Astrocyte of the spinal cord (primary cell): ENCODE measurements at regions not wholly inside any gene's neighbourhood (a gene's known extent, or its start where the extent isn't known, plus 50 kb on each side); places are given as distances from the start of the nearest gene placed in this dataset.
"Not testable (repeated sequence)": the region's sequence is repeated elsewhere in the genome, so short reads cannot be mapped to it uniquely, and the experiment has no call there.

Experiments
- DNase-seq: peaks from one replicate; pipeline ENCODE4 v3.0.0; 2011; ENCODE audit warnings: low read depth, low spot score
- H3K4me3 ChIP-seq: 2 replicates; pipeline ENCODE4 v1.5.1; 2011; ENCODE audit warnings: low read depth, mild to moderate bottlenecking, low read length, moderate library complexity
- CTCF ChIP-seq: IDR thresholded peaks from 2 replicates; pipeline ENCODE4 v1.5.1; 2012; ENCODE audit warnings: low read depth, mild to moderate bottlenecking, low read length, inconsistent platforms
- in situ Hi-C: cut with HindIII; loops from 2 replicates; pipeline ENCODE4 v1.10.0; 2017; ENCODE audit warnings: low sequenced_read_pairs

DNA sequence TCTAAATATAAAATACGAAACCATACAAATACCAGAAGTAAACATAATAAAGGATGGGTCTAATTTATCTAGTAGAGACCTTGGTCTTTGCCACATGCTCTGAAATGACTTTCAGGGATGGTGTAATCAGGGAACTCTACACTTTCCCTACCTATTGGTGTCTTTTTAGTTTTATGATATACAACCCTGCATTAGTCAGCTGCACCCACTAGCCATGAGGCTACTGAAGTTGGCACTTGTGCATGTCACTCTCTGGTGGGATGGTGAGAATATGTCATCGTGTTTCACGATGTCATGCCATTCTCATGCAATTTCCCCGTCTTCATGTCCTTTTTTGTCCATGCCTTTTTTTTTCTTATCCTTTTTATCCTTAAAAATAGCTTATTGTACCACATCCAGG, 234.9 kb upstream of the ACTBL2 start:
- DNase-seq = no peak
- H3K4me3 ChIP-seq = no peak overlapping the region
- TF ChIP-seq CTCF = no peak
- in situ Hi-C loops = no loop called here

DNA sequence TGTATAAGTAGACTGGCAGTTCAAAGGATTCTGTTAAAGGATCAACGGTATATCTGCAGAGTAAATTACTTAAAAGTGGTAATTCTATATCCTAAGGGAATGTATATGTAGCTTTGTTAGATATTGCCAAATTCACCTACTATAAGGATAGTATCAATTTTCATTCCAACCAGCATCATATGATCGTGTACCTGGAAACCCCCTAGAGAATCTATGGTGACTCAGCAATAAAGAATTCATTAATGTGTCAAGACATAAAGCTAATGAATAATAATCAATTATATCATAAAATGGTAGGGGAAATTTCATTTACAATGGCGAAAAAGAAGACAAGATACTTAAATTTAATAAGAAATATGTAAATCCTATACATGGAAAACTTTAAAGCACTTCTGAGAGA, 234.1 kb upstream of the ACTBL2 start:
- TF ChIP-seq CTCF = no peak
- in situ Hi-C loops = no loop called here

GRCh38 chr5:57715296-57715695, 232.7 kb upstream of the ACTBL2 start:
- no peak overlapping the region for H3K4me3 ChIP-seq
- no peak for TF ChIP-seq CTCF
- no peak for DNase-seq
- in situ Hi-C loops = no loop called here

More for the DNA sequence above, 234.1 kb upstream of the ACTBL2 start:
- H3K4me3 ChIP-seq = no peak overlapping the region
- DNase-seq = no peak

GRCh38 chr5:57713535-57713934, 230.9 kb upstream of the ACTBL2 start:
- in situ Hi-C loops, H3K4me3 ChIP-seq, DNase-seq: not testable (repeated sequence)

GRCh38 chr5:57711946-57712345, 229.3 kb upstream of the ACTBL2 start:
- no peak overlapping the region for H3K4me3 ChIP-seq
- DNase-seq = no peak
- TF ChIP-seq CTCF = no peak
- in situ Hi-C loops = no loop called here

DNA sequence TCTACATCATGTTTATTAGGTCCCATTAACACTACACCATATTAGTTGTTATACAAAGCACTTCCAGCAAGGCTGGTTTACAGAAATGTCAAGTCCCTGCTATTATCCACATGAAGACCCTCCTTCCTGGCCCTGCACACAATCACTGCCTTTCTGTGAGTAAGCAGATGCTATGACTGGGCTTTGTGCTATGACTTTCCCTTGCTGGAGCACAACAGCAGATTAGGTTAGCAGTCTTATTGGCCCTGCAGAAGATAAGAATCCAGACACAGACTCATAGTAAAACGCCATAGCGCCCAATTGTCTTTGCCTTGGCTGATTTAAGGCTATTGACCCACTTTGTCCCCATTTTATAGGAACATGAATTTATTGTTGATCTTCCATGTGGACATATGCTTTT, 228.9 kb upstream of the ACTBL2 start:
- in situ Hi-C loops = no loop called here
- H3K4me3 ChIP-seq = no peak overlapping the region
- no peak for DNase-seq
- no peak for TF ChIP-seq CTCF

GRCh38 chr5:57710126-57710525, 227.5 kb upstream of the ACTBL2 start:
- DNase-seq = no peak
- no peak for TF ChIP-seq CTCF
- in situ Hi-C loops = no loop called here
- H3K4me3 ChIP-seq = no peak overlapping the region
